Endodermal cell (in vitro differentiated cells): ENCODE measurements at regions not wholly inside any gene's neighbourhood (a gene's known extent, or its start where the extent isn't known, plus 50 kb on each side); places are given as distances from the start of the nearest gene placed in this dataset.

ENCODE experiments used
- DNase-seq: peaks from one replicate; pipeline ENCODE4 v3.0.0-alpha.2; 2017
- H3K27ac ChIP-seq: 2 replicates; pipeline ENCODE4 v1.5.1; 2013; ENCODE audit warnings: mild to moderate bottlenecking, low read depth, low read length, moderate library complexity
- H3K27me3 ChIP-seq: 2 replicates; pipeline ENCODE4 v1.6.1; 2013; ENCODE audit warnings: mild to moderate bottlenecking, low read length, moderate library complexity; ENCODE audit not compliant: insufficient read depth, control insufficient read depth, poor library complexity, severe bottlenecking
- H3K36me3 ChIP-seq: 2 replicates; pipeline ENCODE4 v1.7.0; 2013; ENCODE audit warnings: mild to moderate bottlenecking, low read length, moderate library complexity; ENCODE audit not compliant: control insufficient read depth, insufficient read depth
- H3K4me1 ChIP-seq: one replicate; pipeline ENCODE4 v1.7.0; 2013; ENCODE audit warnings: low read length; ENCODE audit not compliant: control insufficient read depth, insufficient read depth
- H3K4me3 ChIP-seq: 2 replicates; pipeline ENCODE4 v1.5.1; 2013; ENCODE audit warnings: mild to moderate bottlenecking, low read length, moderate library complexity
- H3K9ac ChIP-seq: 2 replicates; pipeline ENCODE4 v1.6.1; 2013; ENCODE audit warnings: mild to moderate bottlenecking, low read length, moderate library complexity; ENCODE audit not compliant: poor library complexity, severe bottlenecking; ENCODE audit errors: extremely low read depth
- H3K9me3 ChIP-seq: 2 replicates; pipeline ENCODE4 v1.6.1; 2013; ENCODE audit warnings: mild to moderate bottlenecking, low read length, moderate library complexity; ENCODE audit not compliant: control insufficient read depth
- H3K27ac Mint-ChIP-seq: 2 replicates; pipeline ENCODE4 v1.8.0; 2020; ENCODE audit warnings: mixed read lengths
- H3K27me3 Mint-ChIP-seq: 2 replicates; pipeline ENCODE4 v1.8.0; 2021; ENCODE audit warnings: mild to moderate bottlenecking, mixed read lengths; ENCODE audit not compliant: insufficient read depth
- H3K36me3 Mint-ChIP-seq: 2 replicates; pipeline ENCODE4 v1.8.0; 2020; ENCODE audit warnings: low read depth, mixed read lengths
- H3K4me1 Mint-ChIP-seq: 2 replicates; pipeline ENCODE4 v1.8.0; 2020; ENCODE audit warnings: mixed read lengths
- H3K4me3 Mint-ChIP-seq: 2 replicates; pipeline ENCODE4 v1.8.0; 2020; ENCODE audit warnings: mild to moderate bottlenecking, moderate library complexity, mixed read lengths
- H3K9me3 Mint-ChIP-seq: 2 replicates; pipeline ENCODE4 v1.8.0; 2020; ENCODE audit warnings: mild to moderate bottlenecking, mixed read lengths
- WGBS, 2 experiments: methylation state at CpG; one replicate each; pipeline versions ENCODE4 v1.1.5 to v1.1.7; 2013; ENCODE audit warnings: missing lambda C conversion rate in 2 of 2, mixed read lengths in 1 of 2; ENCODE audit not compliant: insufficient coverage in 1 of 2, insufficient read length in 1 of 2; 5-methylcytosine and 5-hydroxymethylcytosine counted together
- TF ChIP-seq, protein P1 (sequence below): fragments of 200-600 bp; sonication (generic); conservative IDR thresholded peaks from 2 replicates; pipeline ENCODE4 v1.5.0; 2021; ENCODE audit warnings: antibody characterized with exemption, mild to moderate bottlenecking

DNA sequence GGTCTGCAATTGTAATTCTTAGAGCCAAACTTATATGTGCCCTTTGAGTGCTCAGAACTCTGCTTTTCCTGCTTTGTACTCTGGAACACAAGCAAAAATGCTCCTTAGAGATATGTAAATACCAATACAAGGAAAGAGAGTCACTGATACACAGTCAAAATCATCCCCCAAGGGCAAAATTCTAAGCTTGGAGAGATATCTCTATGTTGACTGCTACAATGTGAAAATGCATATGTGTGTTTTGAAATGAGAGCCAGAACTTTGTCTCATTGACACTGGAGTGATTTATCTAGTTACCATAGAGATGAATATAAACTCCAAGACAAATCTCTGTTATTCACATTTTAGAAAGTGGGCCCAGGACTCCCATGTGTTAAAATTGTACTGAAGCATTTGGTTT lies 494.8 kb upstream of the SLITRK1 start:
- H3K4me3 ChIP-seq = no peak overlapping the region
- H3K36me3 Mint-ChIP-seq = no peaks in the 10 kb centered on the region
- H3K4me3 Mint-ChIP-seq = no peak overlapping the region
- H3K9me3 Mint-ChIP-seq = no peaks in the 10 kb centered on the region
- TF ChIP-seq, protein P1, sequence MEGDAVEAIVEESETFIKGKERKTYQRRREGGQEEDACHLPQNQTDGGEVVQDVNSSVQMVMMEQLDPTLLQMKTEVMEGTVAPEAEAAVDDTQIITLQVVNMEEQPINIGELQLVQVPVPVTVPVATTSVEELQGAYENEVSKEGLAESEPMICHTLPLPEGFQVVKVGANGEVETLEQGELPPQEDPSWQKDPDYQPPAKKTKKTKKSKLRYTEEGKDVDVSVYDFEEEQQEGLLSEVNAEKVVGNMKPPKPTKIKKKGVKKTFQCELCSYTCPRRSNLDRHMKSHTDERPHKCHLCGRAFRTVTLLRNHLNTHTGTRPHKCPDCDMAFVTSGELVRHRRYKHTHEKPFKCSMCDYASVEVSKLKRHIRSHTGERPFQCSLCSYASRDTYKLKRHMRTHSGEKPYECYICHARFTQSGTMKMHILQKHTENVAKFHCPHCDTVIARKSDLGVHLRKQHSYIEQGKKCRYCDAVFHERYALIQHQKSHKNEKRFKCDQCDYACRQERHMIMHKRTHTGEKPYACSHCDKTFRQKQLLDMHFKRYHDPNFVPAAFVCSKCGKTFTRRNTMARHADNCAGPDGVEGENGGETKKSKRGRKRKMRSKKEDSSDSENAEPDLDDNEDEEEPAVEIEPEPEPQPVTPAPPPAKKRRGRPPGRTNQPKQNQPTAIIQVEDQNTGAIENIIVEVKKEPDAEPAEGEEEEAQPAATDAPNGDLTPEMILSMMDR = no peak
- H3K9me3 ChIP-seq = no peaks in the 10 kb centered on the region
- no peak for DNase-seq
- no peaks in the 10 kb centered on the region for H3K36me3 ChIP-seq
- no peak overlapping the region for H3K27ac ChIP-seq
- H3K4me1 Mint-ChIP-seq = no peaks in the 10 kb centered on the region
- H3K4me1 ChIP-seq = no peaks in the 10 kb centered on the region
- H3K27ac Mint-ChIP-seq = no peak overlapping the region
- no peaks in the 10 kb centered on the region for H3K27me3 ChIP-seq
- no peaks in the 10 kb centered on the region for H3K27me3 Mint-ChIP-seq
- H3K9ac ChIP-seq = no peak overlapping the region

DNA sequence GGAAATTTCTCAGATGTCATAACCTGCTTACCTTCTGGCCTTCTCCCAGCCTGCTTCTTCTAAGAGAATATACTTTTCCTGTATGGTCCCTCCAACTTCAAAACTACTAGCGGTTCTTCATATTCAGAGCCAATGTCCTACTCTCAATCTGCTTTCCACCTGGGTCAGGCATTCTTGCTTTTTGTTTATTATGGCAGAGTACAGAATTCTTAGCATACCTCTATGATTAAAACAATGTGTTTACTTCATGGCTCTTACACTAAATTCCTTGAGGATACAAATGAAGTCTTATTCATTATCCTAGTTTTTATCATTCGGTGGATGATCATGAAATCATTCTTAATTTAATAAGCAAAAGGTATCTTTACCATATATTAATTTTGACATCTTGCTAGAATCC lies 484.2 kb upstream of the SLITRK1 start:
- Histone ChIP-seq H3K27me3 (no peaks in the 10 kb centered on the region), H3K4me1 (no peaks in the 10 kb centered on the region), H3K4me3 (no peak overlapping the region), H3K27ac (no peak overlapping the region), H3K9ac (no peak overlapping the region), H3K9me3 (no peaks in the 10 kb centered on the region), H3K36me3 (no peaks in the 10 kb centered on the region)
- no peaks in the 10 kb centered on the region for H3K4me1 Mint-ChIP-seq
- no peak for DNase-seq
- TF ChIP-seq, protein P1 = no peak
- no peaks in the 10 kb centered on the region for H3K36me3 Mint-ChIP-seq
- no peak overlapping the region for H3K4me3 Mint-ChIP-seq
- H3K27me3 Mint-ChIP-seq = no peaks in the 10 kb centered on the region
- 95% methylated on average over 2 of the region's 2 CpGs; no CpG with 5 or more reads in 1 of the 2 experiments for WGBS, 2 experiments
- H3K27ac Mint-ChIP-seq = no peak overlapping the region
- H3K9me3 Mint-ChIP-seq = no peaks in the 10 kb centered on the region

DNA sequence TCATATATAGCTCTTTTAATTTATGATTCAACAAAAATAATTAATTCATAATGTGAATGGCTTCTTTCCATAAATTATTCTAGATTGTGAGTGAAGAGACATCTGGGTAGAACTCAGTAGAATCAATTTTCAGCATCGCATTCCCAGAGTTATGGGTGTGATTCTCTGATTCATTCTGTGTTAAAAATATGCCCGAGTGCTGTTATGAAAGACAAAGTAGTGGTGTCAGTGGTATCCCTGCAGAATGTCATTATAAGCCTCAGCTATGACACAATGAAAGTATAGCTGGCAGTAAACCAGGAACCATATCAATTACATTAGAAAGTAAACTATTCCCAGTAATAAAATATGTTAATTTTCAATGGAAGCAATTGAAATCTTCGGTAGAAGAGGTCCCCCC lies 480.5 kb upstream of the SLITRK1 start:
- H3K4me3 ChIP-seq = no peak overlapping the region
- no peaks in the 10 kb centered on the region for H3K9me3 ChIP-seq
- H3K4me3 Mint-ChIP-seq = no peak overlapping the region
- H3K27me3 ChIP-seq = no peaks in the 10 kb centered on the region
- H3K36me3 Mint-ChIP-seq = no peaks in the 10 kb centered on the region
- no peak overlapping the region for H3K27ac Mint-ChIP-seq
- no peak for DNase-seq
- H3K4me1 ChIP-seq = no peaks in the 10 kb centered on the region
- no peak overlapping the region for H3K9ac ChIP-seq
- H3K4me1 Mint-ChIP-seq = no peaks in the 10 kb centered on the region
- WGBS, 2 experiments = 94 to 100% methylated on average over 1 to 3 of the region's 3 CpGs
- no peaks in the 10 kb centered on the region for H3K9me3 Mint-ChIP-seq
- TF ChIP-seq, protein P1 = no peak
- no peaks in the 10 kb centered on the region for H3K27me3 Mint-ChIP-seq
- H3K27ac ChIP-seq = no peak overlapping the region
- no peaks in the 10 kb centered on the region for H3K36me3 ChIP-seq
